Activated CD4-positive, CD25-positive, alpha-beta regulatory T cell treated with anti-CD3 and anti-CD28 coated beads, Interleukin-2, amount 50 U/mL, for 16 hours (primary cell): ENCODE measurements at regions not wholly inside any gene's neighbourhood (a gene's known extent, or its start where the extent isn't known, plus 50 kb on each side); places are given as distances from the start of the nearest gene placed in this dataset.

ENCODE experiments used
- DNase-seq: peaks from one replicate; pipeline ENCODE4 v3.0.0-alpha.2; 2020; ENCODE audit warnings: low read depth, low spot score

GRCh38 chr6:87938287-87938686, 109.4 kb upstream of the SPACA1 start:
- DNase-seq: no peak

DNA sequence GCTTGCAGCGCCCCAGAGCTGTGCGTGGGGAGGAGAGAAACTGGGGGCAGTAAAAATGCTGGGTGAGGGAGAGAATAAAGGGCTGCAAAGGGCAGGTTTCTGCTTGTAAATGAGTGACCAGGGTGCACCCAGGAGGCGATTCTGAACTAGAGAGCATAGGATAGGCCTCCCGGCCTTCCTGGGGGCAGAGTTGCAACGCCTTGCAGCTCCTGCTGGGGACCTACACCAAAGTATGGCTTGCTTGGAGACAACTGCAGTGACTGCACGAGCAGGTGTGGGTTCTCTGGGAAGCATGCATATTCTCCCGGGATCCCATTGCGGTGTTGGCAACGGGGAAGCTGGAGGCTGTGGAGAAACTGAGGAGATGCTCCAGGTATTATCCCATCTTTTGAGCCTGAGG, 111.6 kb upstream of the SPACA1 start:
- DNase-seq: no peak

DNA sequence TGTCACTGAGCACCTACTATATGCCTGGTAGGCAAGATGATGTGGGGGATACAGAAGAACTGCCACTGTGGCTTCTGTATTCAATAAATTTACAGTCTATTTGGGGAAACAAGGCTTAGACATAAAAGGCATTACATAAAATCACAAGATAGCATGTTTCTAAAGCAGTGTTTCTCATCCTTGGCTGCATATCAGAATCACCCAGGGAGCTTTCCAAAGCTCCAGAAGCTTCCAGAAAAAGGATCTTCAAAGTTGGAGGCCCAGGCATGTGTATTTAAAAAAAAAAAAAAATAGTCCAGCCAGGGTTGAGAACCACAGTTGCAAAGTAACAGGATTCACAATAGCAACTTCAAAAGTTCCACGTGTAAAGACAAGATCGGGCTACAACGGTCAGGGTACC, 112.4 kb upstream of the SPACA1 start:
- DNase-seq: no peak

- DNase-seq: no peak
Observed at GRCh38 chr6:87932361-87932760, 115.3 kb upstream of the SPACA1 start.

DNA sequence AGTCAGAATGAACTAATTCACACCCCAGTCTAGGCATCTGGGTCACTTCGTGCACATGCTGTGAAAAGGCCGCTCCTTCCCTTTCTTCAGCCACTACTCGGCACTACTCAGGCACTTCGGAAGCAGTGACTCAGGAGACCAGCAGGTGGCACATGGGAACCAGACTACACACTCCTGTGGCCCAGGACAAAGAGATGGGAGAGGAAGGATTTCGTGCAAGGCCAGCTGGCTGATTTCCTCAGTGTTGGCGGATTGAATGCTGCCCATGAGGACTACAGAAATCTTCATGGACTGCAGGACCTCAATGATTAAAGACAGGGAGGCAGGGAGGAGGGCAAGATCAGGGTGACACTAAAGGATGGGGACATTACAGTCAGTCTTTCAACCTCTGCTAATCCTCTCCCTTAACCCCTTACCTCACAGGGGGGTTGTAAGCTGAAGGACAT, 117.8 kb upstream of the SPACA1 start:
- peak; percentile 2 for DNase-seq

- no peak for DNase-seq
Observed at GRCh38 chr6:87926687-87927086, 121.0 kb upstream of the SPACA1 start.

DNA sequence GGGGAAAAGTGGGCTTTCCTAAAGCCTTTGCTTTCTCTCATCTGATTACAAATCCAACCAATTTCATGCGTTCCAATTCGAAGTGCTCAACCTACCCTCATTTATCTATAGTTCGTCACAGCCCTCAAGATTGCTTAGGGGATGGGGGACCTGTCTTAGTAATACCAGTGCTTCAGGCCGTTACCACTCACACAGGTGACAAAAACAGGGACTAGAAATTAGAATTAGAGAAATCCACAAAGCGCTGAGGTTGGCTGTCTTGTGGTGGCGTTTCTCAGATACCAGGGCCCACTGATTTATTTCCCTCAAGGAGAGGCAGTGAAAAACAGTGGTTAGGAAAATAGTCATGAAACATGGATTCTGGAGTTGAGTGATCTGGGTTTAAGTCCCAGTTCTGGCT, 121.6 kb upstream of the SPACA1 start:
- no peak for DNase-seq

DNA sequence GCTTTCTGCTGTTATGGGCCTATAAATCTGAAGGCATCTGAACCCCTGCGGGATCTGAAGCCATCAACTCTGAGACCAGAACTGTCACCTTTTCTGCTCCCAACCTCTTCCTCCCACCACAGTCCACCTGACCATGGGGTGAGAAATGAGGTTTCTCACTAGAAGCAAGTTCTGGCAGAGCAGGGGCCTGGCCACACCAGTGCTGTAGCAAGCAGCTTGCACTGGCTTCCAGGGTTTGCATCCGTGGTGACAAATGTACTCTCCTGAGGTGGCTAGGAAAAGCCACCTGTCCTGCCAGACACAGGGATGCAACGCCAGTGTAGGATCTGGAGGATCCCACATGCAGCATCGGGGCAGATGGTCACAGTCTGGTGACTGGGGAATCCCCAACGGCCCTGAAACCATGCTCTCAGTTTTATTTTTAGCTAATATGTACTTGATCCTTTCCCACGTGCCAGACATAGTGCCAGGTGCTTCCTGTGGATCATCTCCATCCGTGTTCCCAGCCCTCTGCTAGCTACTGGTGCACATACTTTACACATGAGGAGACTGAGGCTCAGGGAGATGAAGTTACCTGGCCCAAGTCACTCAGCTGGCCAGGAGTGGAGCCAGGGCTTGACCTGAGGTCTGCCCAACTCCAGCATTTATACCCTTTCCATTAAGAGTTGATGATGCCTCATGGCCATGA, 122.1 kb upstream of the SPACA1 start:
- DNase-seq: no peak

- DNase-seq: no peak
Observed at GRCh38 chr6:87923389-87924050, 124.1 kb upstream of the SPACA1 start.

DNA sequence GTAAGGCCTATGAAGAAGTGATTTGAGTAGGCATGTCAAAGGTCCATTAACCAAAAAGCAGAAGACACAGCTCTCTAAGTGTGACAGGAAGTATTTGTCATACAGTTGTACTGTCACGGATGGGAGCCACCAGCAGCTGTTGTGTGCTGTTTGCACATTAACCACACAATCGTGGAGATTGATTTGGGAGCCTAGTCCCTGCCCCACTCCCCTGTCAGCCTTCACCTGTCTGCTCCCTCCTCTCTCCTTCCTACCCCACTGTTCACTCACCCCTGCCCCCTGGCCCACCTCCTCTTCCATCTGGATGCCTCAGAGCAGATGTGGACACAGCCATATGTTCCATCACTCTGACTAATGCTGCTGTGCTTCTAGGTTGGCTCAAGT, 124.7 kb upstream of the SPACA1 start:
- no peak for DNase-seq

DNA sequence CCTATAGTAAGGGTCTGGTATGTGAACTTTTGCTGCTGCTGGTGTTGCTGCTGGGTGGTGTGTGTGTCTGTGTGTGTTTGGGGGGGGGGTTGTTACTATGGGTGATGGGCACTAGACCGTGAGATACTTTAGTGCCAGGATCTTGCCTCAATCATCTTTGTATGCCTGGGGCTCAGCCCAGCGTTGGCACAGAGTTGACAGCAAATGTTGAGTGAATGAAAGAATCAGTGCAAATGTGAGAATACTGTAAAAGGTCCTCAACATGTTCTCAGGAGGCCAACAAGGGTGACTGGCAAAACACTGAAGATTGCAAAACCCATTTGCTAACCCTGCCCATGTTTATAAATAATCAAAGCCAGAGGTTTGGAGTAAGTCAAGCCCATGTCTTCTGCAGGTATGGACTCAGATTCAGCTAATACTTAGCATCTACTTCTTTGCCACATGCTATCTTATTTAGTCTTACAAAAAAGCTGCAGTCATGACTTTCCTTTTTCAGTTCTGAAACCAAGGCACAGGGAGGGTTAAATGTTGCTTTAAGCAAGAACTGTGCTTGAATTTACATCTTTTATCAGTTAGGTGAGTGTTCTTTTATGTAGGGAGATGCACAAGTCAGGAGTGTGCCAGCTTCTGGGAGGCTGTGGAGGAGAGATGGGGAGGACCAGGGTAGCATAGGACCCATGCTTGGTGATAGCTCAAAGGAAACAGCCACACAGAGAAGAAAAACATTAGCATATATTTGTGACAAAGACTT, 125.3 kb upstream of the SPACA1 start:
- no peak for DNase-seq

- DNase-seq: no peak
Observed at GRCh38 chr6:87921034-87921433, 126.6 kb upstream of the SPACA1 start.

DNA sequence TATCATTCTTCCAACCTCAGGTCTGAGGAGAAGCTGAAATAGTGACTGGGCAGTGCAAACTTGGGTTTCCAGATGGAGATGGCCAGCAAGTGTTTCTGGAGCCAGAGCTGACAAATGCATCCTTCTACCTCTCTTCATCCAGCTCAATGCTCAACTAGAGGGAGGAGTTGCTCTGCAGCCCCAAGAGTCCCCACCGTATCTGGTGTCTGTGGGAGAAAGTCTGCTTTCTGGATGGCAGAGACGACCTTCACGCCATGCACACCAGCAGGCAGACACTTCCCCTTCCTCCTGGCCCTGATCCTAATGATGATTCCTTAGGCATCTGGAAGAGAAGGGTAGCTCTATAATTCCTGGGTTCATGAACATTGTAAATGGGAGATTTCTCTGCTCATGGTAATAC, 127.4 kb upstream of the SPACA1 start:
- no peak for DNase-seq

DNA sequence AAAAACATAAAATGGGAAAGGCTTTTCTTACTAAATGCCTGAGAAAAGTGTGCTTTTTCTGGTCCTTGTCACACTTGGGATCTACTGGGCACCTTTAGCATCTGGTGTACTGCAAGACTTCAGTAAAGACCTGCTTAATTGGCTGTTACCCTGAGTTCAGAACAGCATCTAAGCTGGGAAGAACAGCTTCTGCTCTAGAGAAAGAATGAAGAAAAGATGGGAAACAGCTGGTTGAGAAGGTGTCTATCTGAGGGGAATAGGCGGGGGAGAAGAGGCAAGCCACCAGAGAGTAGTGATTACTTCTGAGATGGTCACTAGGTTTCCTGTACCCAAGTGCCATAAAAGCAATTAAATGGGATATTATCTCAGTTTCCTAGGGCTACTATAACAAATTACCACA, 128.2 kb upstream of the SPACA1 start:
- DNase-seq: no peak

DNA sequence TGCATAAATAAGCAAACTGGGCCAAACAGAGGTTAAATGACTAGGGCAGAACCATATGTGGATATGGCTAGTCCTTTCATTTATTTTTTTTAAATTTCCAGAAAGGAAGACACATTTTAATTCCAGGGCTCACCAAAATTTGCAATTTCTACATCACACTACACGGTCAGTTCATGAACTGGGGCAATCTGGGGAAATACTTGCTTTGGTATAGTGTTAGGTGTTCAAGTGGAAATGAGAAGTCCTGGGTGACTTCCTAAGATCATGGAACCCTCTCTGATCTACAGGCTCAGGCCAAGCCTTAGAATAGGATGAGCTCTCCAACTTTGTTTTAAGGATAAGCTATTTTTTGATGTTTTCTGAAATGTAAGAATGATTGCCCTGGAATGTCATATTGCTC, 128.6 kb upstream of the SPACA1 start:
- no peak for DNase-seq

- DNase-seq: no peak
Observed at GRCh38 chr6:87918461-87918941, 129.1 kb upstream of the SPACA1 start.

DNA sequence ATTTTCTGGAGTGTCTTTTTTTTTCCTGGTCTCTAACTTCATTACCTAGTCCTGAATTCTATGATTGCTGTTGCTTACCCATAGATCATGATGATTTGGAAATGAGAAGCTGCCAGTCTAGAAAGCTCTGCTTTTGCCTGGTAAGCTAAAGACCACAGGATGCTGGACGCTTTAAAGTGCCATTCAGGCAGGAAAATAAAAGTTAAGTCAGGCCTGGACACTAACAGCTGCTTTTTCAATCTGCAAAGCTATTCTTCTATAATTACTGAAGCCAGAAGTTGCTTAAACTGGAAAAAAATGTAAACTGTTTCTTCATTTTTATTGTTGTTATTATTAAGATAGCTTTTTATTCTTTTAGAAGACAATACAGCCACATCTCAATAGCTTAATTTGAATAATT, 129.8 kb upstream of the SPACA1 start:
- no peak for DNase-seq

GRCh38 chr6:87916446-87916845, 131.2 kb upstream of the SPACA1 start:
- DNase-seq: no peak

GRCh38 chr6:87914637-87915395, 132.8 kb upstream of the SPACA1 start:
- no peak for DNase-seq

GRCh38 chr6:87913974-87914373, 133.7 kb upstream of the SPACA1 start:
- DNase-seq: no peak

- DNase-seq: no peak
Observed at GRCh38 chr6:87912102-87912501, 135.5 kb upstream of the SPACA1 start.

DNA sequence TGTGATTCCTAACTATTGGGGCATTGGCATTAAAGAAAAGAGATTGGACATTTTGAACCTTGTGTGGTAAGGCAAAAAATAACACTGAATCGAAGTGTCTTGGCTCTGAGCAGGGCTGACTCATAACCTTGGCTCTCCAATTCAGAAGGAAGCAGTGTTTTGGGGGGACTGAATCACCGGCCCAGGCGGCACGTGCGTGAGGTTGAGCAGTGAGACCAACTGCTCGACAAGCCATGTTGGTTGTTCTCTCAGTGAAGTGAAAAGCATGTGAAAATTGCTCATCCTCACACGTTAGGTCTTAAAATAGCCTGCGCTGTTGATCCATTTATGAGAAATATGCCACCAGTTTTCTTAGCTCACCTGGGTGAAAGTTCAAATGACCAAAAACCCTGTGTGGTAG, 137.8 kb upstream of the SPACA1 start:
- no peak for DNase-seq
